ENCODE measurements at regions not wholly inside any gene's neighbourhood (a gene's known extent, or its start where the extent isn't known, plus 50 kb on each side); places are given as distances from the start of the nearest gene placed in this dataset.

GRCh38 chr12:47577206-47577989 lies 128.4 kb downstream of the RPAP3 start:
- DNase-seq (ENCODE audit: low spot score): no peak
- WGBS: 71% methylated on average over 7 of the region's 7 CpGs
- TF ChIP-seq, protein P1, sequence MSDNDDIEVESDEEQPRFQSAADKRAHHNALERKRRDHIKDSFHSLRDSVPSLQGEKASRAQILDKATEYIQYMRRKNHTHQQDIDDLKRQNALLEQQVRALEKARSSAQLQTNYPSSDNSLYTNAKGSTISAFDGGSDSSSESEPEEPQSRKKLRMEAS (IDR thresholded peaks at IDR 0.05): no peak
- TF ChIP-seq ZBTB33 (IDR thresholded peaks at IDR 0.05) (no peak), JUND (IDR thresholded peaks at IDR 0.05) (no peak), FOXA1 (IDR thresholded peaks at IDR 0.05) (no peak), TAF1 (conservative IDR thresholded peaks at IDR 0.05) (no peak), FOXA2 (IDR thresholded peaks at IDR 0.05) (no peak), YY1 (IDR thresholded peaks at IDR 0.05) (no peak), HNF4G (IDR thresholded peaks at IDR 0.05) (no peak), EGR1 (IDR thresholded peaks at IDR 0.05; ENCODE audit: low read depth in 2 of 2) (no peak)
- TF ChIP-seq, protein P2, sequence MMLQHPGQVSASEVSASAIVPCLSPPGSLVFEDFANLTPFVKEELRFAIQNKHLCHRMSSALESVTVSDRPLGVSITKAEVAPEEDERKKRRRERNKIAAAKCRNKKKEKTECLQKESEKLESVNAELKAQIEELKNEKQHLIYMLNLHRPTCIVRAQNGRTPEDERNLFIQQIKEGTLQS (IDR thresholded peaks at IDR 0.05): no peak
- Histone ChIP-seq H3K4me1 (ENCODE audit: control insufficient read depth in 4 of 4, insufficient read depth in 4 of 4, low read length in 3 of 4) (no peaks in the 10 kb centered on the region), H3K4me3 (ENCODE audit: low read depth in 1 of 3, low read length in 3 of 3) (no peak overlapping the region), H3K9me3 (ENCODE audit: control insufficient read depth in 4 of 4, low read length in 3 of 4) (no peaks in the 10 kb centered on the region), H3K36me3 (ENCODE audit: control insufficient read depth in 4 of 4, insufficient read depth in 3 of 4, low read depth in 1 of 4, low read length in 3 of 4) (no peaks in the 10 kb centered on the region), H3K27ac (ENCODE audit: low read depth in 1 of 2, low read length in 2 of 2) (no peak overlapping the region), H3K27me3 (ENCODE audit: control insufficient read depth in 4 of 4, insufficient read depth in 4 of 4, low read length in 3 of 4) (no peaks in the 10 kb centered on the region), H3K9ac (ENCODE audit: low read depth in 1 of 2, low read length in 2 of 2) (no peak overlapping the region)

DNA sequence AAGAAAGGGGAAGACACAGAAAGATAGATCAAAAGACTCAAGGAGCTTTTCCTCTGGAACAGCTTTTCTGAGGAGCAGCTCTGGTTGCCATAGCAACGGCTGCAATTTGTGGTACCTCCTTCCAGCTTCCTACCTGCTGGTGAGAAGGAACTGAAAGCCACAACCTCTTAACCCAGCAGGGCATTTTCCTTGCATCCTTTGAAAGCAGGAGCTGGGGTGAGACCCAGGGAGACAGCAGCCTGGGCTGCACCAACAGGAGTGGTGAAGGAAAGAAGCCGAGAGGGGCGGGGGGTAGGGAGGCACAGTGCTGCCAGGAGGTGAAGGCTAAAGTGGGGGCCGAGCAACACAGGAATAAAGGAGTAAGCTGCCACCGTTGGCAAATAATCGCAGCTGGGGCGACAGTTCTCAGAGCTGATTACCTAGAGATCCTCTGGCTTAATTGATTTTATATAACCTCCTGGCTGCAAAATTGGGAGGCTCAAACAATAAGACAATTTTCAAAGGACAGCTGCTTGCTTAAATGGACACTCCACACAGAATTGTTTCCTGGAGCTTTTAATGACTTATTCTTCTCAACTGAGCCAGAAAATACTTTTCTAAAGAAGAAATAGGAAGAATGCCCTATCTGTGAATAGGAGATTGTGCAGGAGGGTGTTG lies 129.4 kb downstream of the RPAP3 start:
- no peak overlapping the region for H3K9ac ChIP-seq (ENCODE audit: low read depth in 1 of 2, low read length in 2 of 2)
- H3K4me1 ChIP-seq (ENCODE audit: control insufficient read depth in 4 of 4, insufficient read depth in 4 of 4, low read length in 3 of 4): no peaks in the 10 kb centered on the region
- H3K9me3 ChIP-seq (ENCODE audit: control insufficient read depth in 4 of 4, low read length in 3 of 4): no peaks in the 10 kb centered on the region
- H3K27ac ChIP-seq (ENCODE audit: low read depth in 1 of 2, low read length in 2 of 2): no peak overlapping the region
- no peaks in the 10 kb centered on the region for H3K36me3 ChIP-seq (ENCODE audit: control insufficient read depth in 4 of 4, insufficient read depth in 3 of 4, low read depth in 1 of 4, low read length in 3 of 4)
- no peak for DNase-seq (ENCODE audit: low spot score)
- H3K27me3 ChIP-seq (ENCODE audit: control insufficient read depth in 4 of 4, insufficient read depth in 4 of 4, low read length in 3 of 4): no peaks in the 10 kb centered on the region
- 68% methylated on average over 7 of the region's 7 CpGs for WGBS
- TF ChIP-seq RAD21 (IDR thresholded peaks at IDR 0.05): no peak
- no peak for TF ChIP-seq RXRA (IDR thresholded peaks at IDR 0.05)
- no peak for TF ChIP-seq TAF1 (conservative IDR thresholded peaks at IDR 0.05)
- TF ChIP-seq, protein P3, sequence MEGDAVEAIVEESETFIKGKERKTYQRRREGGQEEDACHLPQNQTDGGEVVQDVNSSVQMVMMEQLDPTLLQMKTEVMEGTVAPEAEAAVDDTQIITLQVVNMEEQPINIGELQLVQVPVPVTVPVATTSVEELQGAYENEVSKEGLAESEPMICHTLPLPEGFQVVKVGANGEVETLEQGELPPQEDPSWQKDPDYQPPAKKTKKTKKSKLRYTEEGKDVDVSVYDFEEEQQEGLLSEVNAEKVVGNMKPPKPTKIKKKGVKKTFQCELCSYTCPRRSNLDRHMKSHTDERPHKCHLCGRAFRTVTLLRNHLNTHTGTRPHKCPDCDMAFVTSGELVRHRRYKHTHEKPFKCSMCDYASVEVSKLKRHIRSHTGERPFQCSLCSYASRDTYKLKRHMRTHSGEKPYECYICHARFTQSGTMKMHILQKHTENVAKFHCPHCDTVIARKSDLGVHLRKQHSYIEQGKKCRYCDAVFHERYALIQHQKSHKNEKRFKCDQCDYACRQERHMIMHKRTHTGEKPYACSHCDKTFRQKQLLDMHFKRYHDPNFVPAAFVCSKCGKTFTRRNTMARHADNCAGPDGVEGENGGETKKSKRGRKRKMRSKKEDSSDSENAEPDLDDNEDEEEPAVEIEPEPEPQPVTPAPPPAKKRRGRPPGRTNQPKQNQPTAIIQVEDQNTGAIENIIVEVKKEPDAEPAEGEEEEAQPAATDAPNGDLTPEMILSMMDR (IDR thresholded peaks at IDR 0.05; ENCODE audit: low read depth, low read length, missing input control): no peak
- TF ChIP-seq ZBTB33 (IDR thresholded peaks at IDR 0.05): no peak
- no peak for TF ChIP-seq YY1 (IDR thresholded peaks at IDR 0.05)
- TF ChIP-seq EGR1 (IDR thresholded peaks at IDR 0.05; ENCODE audit: low read depth in 2 of 2): no peak
- TF ChIP-seq, protein P2 (IDR thresholded peaks at IDR 0.05): no peak
- TF ChIP-seq JUND (IDR thresholded peaks at IDR 0.05): no peak
- no peak for TF ChIP-seq REST (IDR thresholded peaks at IDR 0.05)
- no peak for TF ChIP-seq FOXA2 (IDR thresholded peaks at IDR 0.05)
- TF ChIP-seq HNF4A (conservative IDR thresholded peaks at IDR 0.05): no peak
- no peak for TF ChIP-seq SP1 (IDR thresholded peaks at IDR 0.05)
- no peak overlapping the region for H3K4me3 ChIP-seq (ENCODE audit: low read depth in 1 of 3, low read length in 3 of 3)
